Activated T-cell treated with anti-CD3 and anti-CD28 coated beads, Interleukin-2, amount 50 U/mL, for 72 hours (primary cell): ENCODE measurements at regions not wholly inside any gene's neighbourhood (a gene's known extent, or its start where the extent isn't known, plus 50 kb on each side); places are given as distances from the start of the nearest gene placed in this dataset.

Experiments used
- ATAC-seq, 2 donors: fragments of 150-1000 bp; cut with Tn5 transposase; replicated peaks in 1 of 2; 2 replicates each; pipeline ENCODE4 v1.10.0; 2021; ENCODE audit warnings: moderate library complexity in 2 of 2, mild to moderate bottlenecking in 1 of 2
- DNase-seq, 2 donors: peaks; one replicate each; pipeline ENCODE4 v3.0.0; 2021 to 2022; ENCODE audit warnings: mixed read lengths in 1 of 2
- H3K27ac Mint-ChIP-seq: one replicate; pipeline ENCODE4 v1.8.0; 2022; ENCODE audit warnings: mild to moderate bottlenecking, moderate library complexity, mixed read lengths
- H3K27me3 Mint-ChIP-seq: one replicate; pipeline ENCODE4 v1.8.0; 2022; ENCODE audit warnings: low read depth, mixed read lengths
- H3K36me3 Mint-ChIP-seq, 2 donors: one replicate each; pipeline ENCODE4 v1.8.0; 2022; ENCODE audit warnings: mixed read lengths in 2 of 2, mild to moderate bottlenecking in 1 of 2; ENCODE audit not compliant: insufficient read depth in 2 of 2
- H3K4me1 Mint-ChIP-seq: one replicate; pipeline ENCODE4 v1.8.0; 2022; ENCODE audit warnings: low read depth, mixed read lengths
- H3K4me3 Mint-ChIP-seq, 2 donors: one replicate each; pipeline ENCODE4 v1.8.0; 2022; ENCODE audit warnings: mild to moderate bottlenecking in 2 of 2, mixed read lengths in 2 of 2, moderate library complexity in 2 of 2
- H3K9me3 Mint-ChIP-seq, 2 donors: one replicate each; pipeline ENCODE4 v1.8.0; 2022; ENCODE audit warnings: mixed read lengths in 2 of 2

GRCh38 chr11:81895258-81895657, 838.4 kb downstream of the FAM181B start:
- ATAC-seq: peak in 1 of 2 donors; percentile 17
- Mint-ChIP-seq H3K4me3 (no peak overlapping the region), H3K4me1 (no peaks in the 10 kb centered on the region), H3K36me3 (peaks cover 0 to 6% of the 10 kb centered on the region in 2 donors), H3K27ac (no peak overlapping the region), H3K27me3 (no peaks in the 10 kb centered on the region), H3K9me3 (peaks cover 0 to 2% of the 10 kb centered on the region in 2 donors)
- no peak for DNase-seq

DNA sequence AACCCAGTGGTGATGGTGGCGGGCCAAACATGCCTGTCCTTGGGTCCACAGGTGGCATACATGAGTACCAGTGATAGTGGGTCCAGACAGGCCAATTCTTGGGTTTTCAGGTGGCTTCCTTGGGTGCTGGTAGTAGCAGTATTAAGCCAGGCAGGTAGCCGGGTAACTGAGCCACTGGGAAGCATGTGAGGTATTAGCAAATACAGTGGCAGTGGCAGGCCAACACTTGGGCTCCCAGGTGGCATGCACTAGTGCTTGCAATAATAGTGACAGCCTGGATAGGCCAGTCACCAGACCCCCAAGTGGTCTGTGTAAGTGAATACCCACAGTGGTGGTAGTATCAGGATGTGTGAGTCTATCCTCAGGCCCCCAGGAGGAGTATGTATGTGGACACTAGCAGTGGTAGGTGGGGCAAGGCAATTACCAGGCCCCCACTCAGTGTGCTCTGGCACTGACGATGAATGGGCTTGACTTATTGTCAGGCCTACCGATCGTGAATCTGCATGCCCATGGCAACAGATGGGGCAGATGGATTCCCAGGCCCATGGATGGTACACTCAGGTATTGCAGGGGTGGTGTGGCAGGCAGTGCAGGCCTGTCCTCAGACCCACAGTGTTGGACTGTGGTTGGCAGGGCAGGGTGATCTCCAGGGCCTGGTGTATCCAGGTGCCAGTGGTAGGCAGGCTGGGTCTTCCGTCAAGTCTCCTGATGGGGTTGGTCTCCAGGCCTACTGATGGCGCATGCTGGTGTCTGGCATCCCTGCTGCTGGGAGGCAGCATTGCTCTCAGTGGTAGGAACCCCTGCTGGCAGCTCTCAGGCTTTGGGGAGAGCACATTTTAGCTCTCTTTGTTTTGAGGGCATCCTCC, 840.7 kb downstream of the FAM181B start:
- Mint-ChIP-seq H3K4me3 (no peak overlapping the region), H3K27me3 (no peaks in the 10 kb centered on the region), H3K9me3 (peaks cover 0 to 9% of the 10 kb centered on the region in 2 donors), H3K27ac (no peak overlapping the region), H3K36me3 (peaks cover 3 to 16% of the 10 kb centered on the region in 2 donors), H3K4me1 (no peaks in the 10 kb centered on the region)
- no peak for ATAC-seq
- DNase-seq: no peak

DNA sequence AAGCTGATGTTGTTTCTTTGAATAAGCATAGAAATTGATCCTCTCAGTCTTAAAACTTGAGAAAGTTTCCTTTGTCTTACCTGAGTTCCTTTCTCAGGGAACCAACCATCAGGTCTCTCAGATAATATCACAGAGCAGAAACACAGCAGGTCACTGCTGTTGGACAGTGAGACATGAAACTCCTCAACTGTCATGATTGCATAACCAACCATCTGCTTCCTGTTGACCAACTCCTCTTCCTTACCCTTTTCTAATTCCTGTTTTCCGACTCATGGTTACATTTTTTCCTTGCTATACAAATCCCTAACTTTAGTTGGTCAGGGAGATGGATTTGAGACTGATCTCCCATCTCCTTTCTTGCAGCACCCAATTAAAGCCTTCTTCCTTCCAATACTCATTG, 845.3 kb downstream of the FAM181B start:
- peaks cover 0 to 10% of the 10 kb centered on the region in 2 donors for H3K9me3 Mint-ChIP-seq
- H3K4me1 Mint-ChIP-seq: peaks cover 14% of the 10 kb centered on the region
- ATAC-seq: no peak
- H3K4me3 Mint-ChIP-seq: no peak overlapping the region
- peaks cover 6 to 18% of the 10 kb centered on the region in 2 donors for H3K36me3 Mint-ChIP-seq
- no peak overlapping the region for H3K27ac Mint-ChIP-seq
- DNase-seq: no peak
- H3K27me3 Mint-ChIP-seq: no peaks in the 10 kb centered on the region

GRCh38 chr11:81887671-81888070, 846.0 kb downstream of the FAM181B start:
- no peak overlapping the region for H3K4me3 Mint-ChIP-seq
- H3K27me3 Mint-ChIP-seq: no peaks in the 10 kb centered on the region
- ATAC-seq: no peak

GRCh38 chr11:81886406-81887075, 847.1 kb downstream of the FAM181B start:
- Mint-ChIP-seq H3K4me3 (peak overlapping the region; percentile 7 to 20), H3K4me1 (peaks cover 14% of the 10 kb centered on the region), H3K9me3 (peaks cover 0 to 8% of the 10 kb centered on the region in 2 donors), H3K27me3 (no peaks in the 10 kb centered on the region), H3K36me3 (peaks cover 6 to 13% of the 10 kb centered on the region in 2 donors), H3K27ac (no peak overlapping the region)
- peak in 1 of 2 donors; percentile 3 for DNase-seq
- ATAC-seq: peak; percentile 99

More at GRCh38 chr11:81887671-81888070, 846.0 kb downstream of the FAM181B start:
- Mint-ChIP-seq H3K36me3 (peaks cover 6 to 18% of the 10 kb centered on the region in 2 donors), H3K27ac (no peak overlapping the region), H3K9me3 (peaks cover 0 to 10% of the 10 kb centered on the region in 2 donors), H3K4me1 (peaks cover 14% of the 10 kb centered on the region)
- no peak for DNase-seq

GRCh38 chr11:81874635-81875034, 859.0 kb downstream of the FAM181B start:
- Mint-ChIP-seq H3K27me3 (no peaks in the 10 kb centered on the region), H3K4me3 (peak overlapping the region; percentile 33 to 78), H3K9me3 (peaks cover 0 to 2% of the 10 kb centered on the region in 2 donors), H3K36me3 (peaks cover 0 to 2% of the 10 kb centered on the region in 2 donors), H3K27ac (peak overlapping the region; percentile 74), H3K4me1 (peaks cover 47% of the 10 kb centered on the region)
- ATAC-seq (peak; percentile 34 to 36), DNase-seq (peak in 1 of 2 donors; percentile 22)

- Mint-ChIP-seq H3K4me1 (peaks cover 56% of the 10 kb centered on the region), H3K36me3 (peaks cover 5 to 9% of the 10 kb centered on the region in 2 donors), H3K27me3 (no peaks in the 10 kb centered on the region), H3K4me3 (peak overlapping the region in 1 of 2 donors; percentile 77), H3K9me3 (peaks cover 5 to 7% of the 10 kb centered on the region in 2 donors), H3K27ac (no peak overlapping the region)
- DNase-seq (no peak), ATAC-seq (no peak)
Observed at GRCh38 chr11:81870815-81871214, 862.8 kb downstream of the FAM181B start.

DNA sequence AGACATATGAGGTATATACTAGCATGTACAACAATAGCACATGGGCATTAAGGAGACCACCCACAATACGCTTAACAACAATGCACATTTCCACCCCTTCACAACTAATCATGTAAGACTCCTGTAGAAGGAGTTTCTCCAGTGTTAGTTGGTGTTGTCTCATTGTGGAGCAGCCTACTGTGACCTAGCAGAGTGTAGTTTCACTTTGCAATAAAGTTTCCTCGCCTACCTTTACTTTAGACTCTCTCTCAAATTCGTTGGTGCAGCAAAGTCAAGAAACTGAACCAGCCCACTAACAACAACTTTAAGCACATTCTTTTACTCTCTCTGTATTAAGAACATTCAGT, 863.6 kb downstream of the FAM181B start:
- H3K27ac Mint-ChIP-seq: peak overlapping the region; percentile 83
- H3K4me3 Mint-ChIP-seq: peak overlapping the region; percentile 70 to 77
- DNase-seq (peak; percentile 6 to 23), ATAC-seq (peak; percentile 83 to 87)
- no peaks in the 10 kb centered on the region for H3K27me3 Mint-ChIP-seq
- peaks cover 5 to 9% of the 10 kb centered on the region in 2 donors for H3K36me3 Mint-ChIP-seq
- H3K4me1 Mint-ChIP-seq: peaks cover 48% of the 10 kb centered on the region
- H3K9me3 Mint-ChIP-seq: peaks cover 4 to 5% of the 10 kb centered on the region in 2 donors

DNA sequence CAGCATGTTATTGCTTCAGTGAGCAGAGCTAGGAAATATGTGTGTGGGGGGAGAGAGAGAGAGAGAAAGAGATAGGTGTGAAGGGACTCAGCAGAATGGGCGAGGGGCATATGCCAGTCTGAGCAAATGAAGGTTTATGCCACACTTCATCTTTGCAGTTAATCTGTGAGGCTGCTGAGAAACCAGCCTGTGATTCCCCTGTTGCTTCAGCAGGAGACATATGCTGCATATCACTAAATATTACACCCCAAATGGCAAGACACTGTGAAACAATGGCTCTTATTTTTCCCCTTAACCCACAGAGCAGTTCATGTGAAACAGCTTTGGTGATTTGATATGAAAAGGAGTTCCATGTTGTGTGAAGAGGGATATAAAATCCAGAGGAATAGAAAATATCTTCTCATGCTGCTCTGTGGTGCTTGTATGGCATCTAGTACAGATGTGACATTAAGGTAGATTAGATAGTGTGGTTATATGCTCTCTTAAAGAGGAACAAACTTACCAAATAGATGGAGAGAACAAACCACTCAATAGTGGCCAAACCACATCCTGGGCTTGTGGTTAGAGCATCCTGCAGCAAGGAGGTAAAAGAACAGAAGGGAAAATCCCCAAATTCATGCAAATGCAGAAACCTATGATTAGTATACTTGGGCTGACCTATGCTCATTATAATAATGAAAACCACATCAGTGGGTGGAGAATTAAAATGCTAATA, 864.2 kb downstream of the FAM181B start:
- H3K27me3 Mint-ChIP-seq: no peaks in the 10 kb centered on the region
- H3K4me1 Mint-ChIP-seq: peaks cover 43% of the 10 kb centered on the region
- peaks cover 5 to 9% of the 10 kb centered on the region in 2 donors for H3K36me3 Mint-ChIP-seq
- peaks cover 4 to 5% of the 10 kb centered on the region in 2 donors for H3K9me3 Mint-ChIP-seq
- peak overlapping the region; percentile 70 to 77 for H3K4me3 Mint-ChIP-seq
- peak overlapping the region; percentile 83 for H3K27ac Mint-ChIP-seq
- ATAC-seq (peak; percentile 88 to 91), DNase-seq (peak; percentile 84 to 88)

GRCh38 chr11:81866896-81867295, 866.8 kb downstream of the FAM181B start:
- no peak for ATAC-seq
- Mint-ChIP-seq H3K4me3 (no peak overlapping the region), H3K27ac (no peak overlapping the region), H3K27me3 (no peaks in the 10 kb centered on the region), H3K36me3 (peaks cover 3 to 9% of the 10 kb centered on the region in 2 donors), H3K4me1 (peaks cover 34% of the 10 kb centered on the region), H3K9me3 (peaks cover 4 to 5% of the 10 kb centered on the region in 2 donors)
- no peak for DNase-seq

DNA sequence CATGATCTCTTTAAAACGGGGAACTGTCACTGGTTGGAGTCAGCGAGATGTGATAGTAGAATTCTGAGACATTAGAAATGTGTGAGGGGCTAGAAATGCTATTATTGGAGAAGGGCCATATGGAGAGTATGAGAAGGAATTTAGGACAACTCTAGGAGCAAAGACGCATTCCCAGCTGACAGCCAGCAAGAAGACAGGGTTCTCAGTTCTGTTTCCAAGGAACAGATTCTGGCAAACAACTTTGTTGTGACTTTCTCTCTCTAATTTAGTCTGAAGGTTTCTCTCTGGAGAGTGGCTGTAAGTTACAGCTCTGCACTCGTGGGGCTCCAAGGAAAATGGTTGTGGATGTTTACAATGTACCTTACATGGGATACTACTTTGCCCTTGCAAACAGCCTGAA, 876.3 kb downstream of the FAM181B start:
- ATAC-seq (no peak), DNase-seq (no peak)
- H3K27ac Mint-ChIP-seq: no peak overlapping the region
- H3K4me3 Mint-ChIP-seq: no peak overlapping the region
- no peaks in the 10 kb centered on the region for H3K4me1 Mint-ChIP-seq
- H3K9me3 Mint-ChIP-seq: peaks cover 0 to 3% of the 10 kb centered on the region in 2 donors
- no peaks in the 10 kb centered on the region for H3K27me3 Mint-ChIP-seq
- H3K36me3 Mint-ChIP-seq: no peaks in the 10 kb centered on the region

GRCh38 chr11:81853791-81854190, 879.9 kb downstream of the FAM181B start:
- H3K27ac Mint-ChIP-seq: no peak overlapping the region

DNA sequence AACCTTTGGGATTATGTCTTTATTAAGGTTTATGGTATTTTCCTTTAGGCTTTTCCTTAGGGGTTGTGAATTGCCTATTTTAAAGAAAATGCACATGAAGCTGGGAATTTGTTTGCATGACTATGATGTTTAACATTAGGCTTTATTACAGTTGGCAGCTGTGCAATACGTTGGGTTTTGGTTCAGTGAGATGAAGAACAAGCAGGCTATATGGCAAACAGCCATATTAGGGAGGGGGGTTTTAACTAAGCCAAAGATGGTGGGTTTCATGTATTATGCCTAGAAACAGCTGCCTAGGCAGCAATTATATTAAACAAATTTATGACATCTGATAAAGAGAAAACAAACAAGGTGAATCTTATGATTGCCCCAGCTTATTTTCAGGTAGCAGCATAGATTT, 880.8 kb downstream of the FAM181B start:
- H3K4me1 Mint-ChIP-seq: peaks cover 5% of the 10 kb centered on the region
- no peak for DNase-seq

More at GRCh38 chr11:81853791-81854190, 879.9 kb downstream of the FAM181B start:
- Mint-ChIP-seq H3K36me3 (no peaks in the 10 kb centered on the region), H3K4me1 (peaks cover 5% of the 10 kb centered on the region), H3K9me3 (no peaks in the 10 kb centered on the region), H3K4me3 (no peak overlapping the region), H3K27me3 (no peaks in the 10 kb centered on the region)
- DNase-seq: no peak
- ATAC-seq: no peak

More for the DNA sequence above, 880.8 kb downstream of the FAM181B start:
- H3K36me3 Mint-ChIP-seq: no peaks in the 10 kb centered on the region
- no peaks in the 10 kb centered on the region for H3K9me3 Mint-ChIP-seq
- H3K27ac Mint-ChIP-seq: no peak overlapping the region
- no peak overlapping the region for H3K4me3 Mint-ChIP-seq
- no peaks in the 10 kb centered on the region for H3K27me3 Mint-ChIP-seq
- no peak for ATAC-seq
